DOHH2 (cell line): ENCODE measurements at regions not wholly inside any gene's neighbourhood (a gene's known extent, or its start where the extent isn't known, plus 50 kb on each side); places are given as distances from the start of the nearest gene placed in this dataset.

ENCODE experiments used
- H3F3A ChIP-seq: fragments of 200-600 bp; sonication (generic), shearing (Covaris generic); 2 replicates; pipeline ENCODE4 v1.6.0; 2016; ENCODE audit warnings: antibody characterized with exemption, mild to moderate bottlenecking; ENCODE audit not compliant: control insufficient read depth, insufficient read depth
- H3K27ac ChIP-seq: fragments of 200-600 bp; sonication (generic); 2 replicates; pipeline ENCODE4 v1.5.1; 2014; ENCODE audit warnings: low read depth, mild to moderate bottlenecking, low read length, moderate library complexity
- H3K27me3 ChIP-seq: fragments of 200-600 bp; sonication (generic); 2 replicates; pipeline ENCODE4 v1.6.1; 2014; ENCODE audit warnings: mild to moderate bottlenecking, low read length, mixed read lengths; ENCODE audit not compliant: control insufficient read depth
- H3K36me3 ChIP-seq: fragments of 200-600 bp; sonication (generic); 2 replicates; pipeline ENCODE4 v1.6.1; 2014; ENCODE audit warnings: mild to moderate bottlenecking, low read length, moderate library complexity, mixed read lengths; ENCODE audit not compliant: control insufficient read depth
- H3K4me1 ChIP-seq: fragments of 200-600 bp; sonication (generic); 2 replicates; pipeline ENCODE4 v1.6.1; 2014; ENCODE audit warnings: mild to moderate bottlenecking, low read length, mixed read lengths; ENCODE audit not compliant: control insufficient read depth
- H3K4me2 ChIP-seq: fragments of 200-600 bp; sonication (generic); 2 replicates; pipeline ENCODE4 v1.6.0; 2014; ENCODE audit warnings: mild to moderate bottlenecking, low read length, moderate library complexity
- H3K4me3 ChIP-seq: fragments of 200-600 bp; sonication (generic); 2 replicates; pipeline ENCODE4 v1.5.1; 2014; ENCODE audit warnings: mild to moderate bottlenecking, low read length, mixed read lengths
- H3K79me2 ChIP-seq: fragments of 200-600 bp; sonication (generic); 2 replicates; pipeline ENCODE4 v1.6.1; 2014; ENCODE audit warnings: mild to moderate bottlenecking, low read length, mixed read lengths; ENCODE audit not compliant: control insufficient read depth
- H3K9me2 ChIP-seq: fragments of 200-600 bp; sonication (generic); replicated peaks from 2 replicates; pipeline ENCODE4 v1.6.1; 2014; ENCODE audit warnings: mild to moderate bottlenecking, low read length, mixed read lengths; ENCODE audit not compliant: control insufficient read depth
- H3K9me3 ChIP-seq: fragments of 200-600 bp; sonication (generic); 2 replicates; pipeline ENCODE4 v1.6.1; 2014; ENCODE audit warnings: antibody characterized with exemption, low read length, mixed read lengths; ENCODE audit not compliant: control insufficient read depth, insufficient read depth
- H4K20me1 ChIP-seq: fragments of 200-600 bp; sonication (generic); 2 replicates; pipeline ENCODE4 v1.6.0; 2014; ENCODE audit warnings: low read depth, mild to moderate bottlenecking, antibody characterized with exemption, low read length, moderate library complexity; ENCODE audit not compliant: control insufficient read depth, insufficient read depth
- EZH2phosphoT487 ChIP-seq: fragments of 200-600 bp; sonication (generic); IDR thresholded peaks from 2 replicates; pipeline ENCODE4 v1.6.1; 2017; ENCODE audit warnings: borderline replicate concordance, mild to moderate bottlenecking, antibody characterized with exemption, low read length, moderate library complexity, mixed read lengths
- TF ChIP-seq, protein P1 (sequence below): fragments of 200-600 bp; sonication (generic); IDR thresholded peaks from one replicate; pipeline ENCODE4 v1.5.1; 2014; ENCODE audit warnings: antibody characterized with exemption, mild to moderate bottlenecking, low read depth, low read length; ENCODE audit not compliant: poor library complexity, severe bottlenecking

GRCh38 chr18:21162786-21163185 is 51.2 kb upstream of the ROCK1 start:
- Histone ChIP-seq H3F3A (no peaks in the 10 kb centered on the region), H3K27me3 (no peaks in the 10 kb centered on the region), H3K9me2 (no peaks in the 10 kb centered on the region), H3K27ac (no peak overlapping the region), H3K4me1 (no peaks in the 10 kb centered on the region), H3K79me2 (no peaks in the 10 kb centered on the region), H4K20me1 (no peaks in the 10 kb centered on the region), H3K36me3 (no peaks in the 10 kb centered on the region), H3K4me3 (no peak overlapping the region), H3K9me3 (no peaks in the 10 kb centered on the region), H3K4me2 (no peak overlapping the region)
- TF ChIP-seq, protein P1, sequence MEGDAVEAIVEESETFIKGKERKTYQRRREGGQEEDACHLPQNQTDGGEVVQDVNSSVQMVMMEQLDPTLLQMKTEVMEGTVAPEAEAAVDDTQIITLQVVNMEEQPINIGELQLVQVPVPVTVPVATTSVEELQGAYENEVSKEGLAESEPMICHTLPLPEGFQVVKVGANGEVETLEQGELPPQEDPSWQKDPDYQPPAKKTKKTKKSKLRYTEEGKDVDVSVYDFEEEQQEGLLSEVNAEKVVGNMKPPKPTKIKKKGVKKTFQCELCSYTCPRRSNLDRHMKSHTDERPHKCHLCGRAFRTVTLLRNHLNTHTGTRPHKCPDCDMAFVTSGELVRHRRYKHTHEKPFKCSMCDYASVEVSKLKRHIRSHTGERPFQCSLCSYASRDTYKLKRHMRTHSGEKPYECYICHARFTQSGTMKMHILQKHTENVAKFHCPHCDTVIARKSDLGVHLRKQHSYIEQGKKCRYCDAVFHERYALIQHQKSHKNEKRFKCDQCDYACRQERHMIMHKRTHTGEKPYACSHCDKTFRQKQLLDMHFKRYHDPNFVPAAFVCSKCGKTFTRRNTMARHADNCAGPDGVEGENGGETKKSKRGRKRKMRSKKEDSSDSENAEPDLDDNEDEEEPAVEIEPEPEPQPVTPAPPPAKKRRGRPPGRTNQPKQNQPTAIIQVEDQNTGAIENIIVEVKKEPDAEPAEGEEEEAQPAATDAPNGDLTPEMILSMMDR: no peak
- no peak for TF ChIP-seq EZH2phosphoT487

GRCh38 chr18:21163647-21164547 is 52.3 kb upstream of the ROCK1 start:
- Histone ChIP-seq H4K20me1 (no peaks in the 10 kb centered on the region), H3K4me2 (no peak overlapping the region), H3K36me3 (no peaks in the 10 kb centered on the region), H3K9me3 (no peaks in the 10 kb centered on the region), H3K27me3 (no peaks in the 10 kb centered on the region), H3K4me3 (no peak overlapping the region), H3K79me2 (no peaks in the 10 kb centered on the region), H3K9me2 (no peaks in the 10 kb centered on the region), H3K4me1 (no peaks in the 10 kb centered on the region), H3F3A (no peaks in the 10 kb centered on the region), H3K27ac (no peak overlapping the region)
- TF ChIP-seq EZH2phosphoT487: no peak
- TF ChIP-seq, protein P1: no peak

DNA sequence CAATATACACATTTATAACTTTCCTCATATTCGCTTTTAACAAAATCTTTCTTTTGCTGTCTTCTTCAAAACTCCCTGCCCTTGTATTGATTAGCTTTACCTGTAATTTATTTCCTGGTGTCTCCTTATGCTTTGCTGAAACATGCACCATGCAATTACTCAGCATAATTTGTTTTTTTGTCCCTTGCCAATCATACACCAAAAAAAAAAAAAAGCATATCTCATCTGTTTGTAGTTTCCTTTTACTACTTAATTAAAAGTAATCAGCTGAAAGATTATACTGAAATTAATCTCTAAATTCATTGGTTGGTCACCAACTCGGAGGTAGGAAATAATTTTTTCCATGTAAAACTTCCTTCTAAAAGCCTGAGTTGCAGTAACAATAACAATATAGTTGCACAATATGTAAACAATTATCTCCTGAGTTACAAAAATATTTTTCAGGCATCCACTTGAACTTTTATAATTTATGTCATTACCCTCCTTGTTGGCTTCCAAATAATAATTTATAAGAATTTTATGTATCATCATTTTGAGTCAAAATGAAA is 53.0 kb upstream of the ROCK1 start:
- no peak for TF ChIP-seq EZH2phosphoT487
- TF ChIP-seq, protein P1: no peak
- Histone ChIP-seq H3K27me3 (no peaks in the 10 kb centered on the region), H3K4me3 (no peak overlapping the region), H3F3A (no peaks in the 10 kb centered on the region), H3K4me2 (no peak overlapping the region), H4K20me1 (no peaks in the 10 kb centered on the region), H3K79me2 (no peaks in the 10 kb centered on the region), H3K27ac (no peak overlapping the region), H3K36me3 (no peaks in the 10 kb centered on the region), H3K9me3 (no peaks in the 10 kb centered on the region), H3K9me2 (no peaks in the 10 kb centered on the region), H3K4me1 (no peaks in the 10 kb centered on the region)
